GM21825 (cell line): ENCODE measurements at regions not wholly inside any gene's neighbourhood (a gene's known extent, or its start where the extent isn't known, plus 50 kb on each side); places are given as distances from the start of the nearest gene placed in this dataset.
"Not testable (repeated sequence)": the region's sequence is repeated elsewhere in the genome, so short reads cannot be mapped to it uniquely, and the experiment has no call there.

Experiments used
- ATAC-seq: cut with Tn5 transposase; IDR thresholded peaks from one replicate; pipeline ENCODE4 v1.9.1; 2021; ENCODE audit warnings: mild to moderate bottlenecking, moderate library complexity; ENCODE audit not compliant: unreplicated experiment

GRCh38 chr12:131192951-131193350 lies 239.2 kb downstream of the ADGRD1 start:
- no peak for ATAC-seq

GRCh38 chr12:131194166-131194565 lies 240.5 kb downstream of the ADGRD1 start:
- ATAC-seq, result no peak

- no peak for ATAC-seq
Observed at GRCh38 chr12:131195796-131196195, 242.1 kb downstream of the ADGRD1 start.

GRCh38 chr12:131196220-131196619 lies 242.5 kb downstream of the ADGRD1 start:
- no peak for ATAC-seq

- ATAC-seq, result no peak
Observed at GRCh38 chr12:131197490-131197889, 243.8 kb downstream of the ADGRD1 start.

- no peak for ATAC-seq
Observed at GRCh38 chr12:131199221-131199620, 245.5 kb downstream of the ADGRD1 start.

- not testable (repeated sequence) for ATAC-seq
Observed at GRCh38 chr12:131201912-131202311, 248.2 kb downstream of the ADGRD1 start.

GRCh38 chr12:131202592-131203378 lies 249.1 kb downstream of the ADGRD1 start:
- no peak for ATAC-seq

- ATAC-seq, result no peak
Observed at GRCh38 chr12:131203666-131204415, 250.1 kb downstream of the ADGRD1 start.

GRCh38 chr12:131204416-131205274 lies 250.9 kb downstream of the ADGRD1 start:
- no peak for ATAC-seq

- ATAC-seq, result not testable (repeated sequence)
Observed at GRCh38 chr12:131205275-131205933, 251.7 kb downstream of the ADGRD1 start.

GRCh38 chr12:131206630-131207299 lies 253.1 kb downstream of the ADGRD1 start:
- ATAC-seq, result not testable (repeated sequence)

- ATAC-seq, result not testable (repeated sequence)
Observed at GRCh38 chr12:131207300-131207660, 253.6 kb downstream of the ADGRD1 start.

GRCh38 chr12:131207841-131208240 lies 254.1 kb downstream of the ADGRD1 start:
- ATAC-seq, result not testable (repeated sequence)

- ATAC-seq, result no peak
Observed at GRCh38 chr12:131208425-131208824, 254.7 kb downstream of the ADGRD1 start.

- ATAC-seq, result no peak
Observed at GRCh38 chr12:131209082-131210070, 255.7 kb downstream of the ADGRD1 start.

GRCh38 chr12:131210506-131211339 lies 257.0 kb downstream of the ADGRD1 start:
- ATAC-seq, result no peak

GRCh38 chr12:131211340-131211938 lies 257.7 kb downstream of the ADGRD1 start:
- no peak for ATAC-seq
